MM.1S (cell line): ENCODE measurements at regions not wholly inside any gene's neighbourhood (a gene's known extent, or its start where the extent isn't known, plus 50 kb on each side); places are given as distances from the start of the nearest gene placed in this dataset.
"Not testable (repeated sequence)": the region's sequence is repeated elsewhere in the genome, so short reads cannot be mapped to it uniquely, and the experiment has no call there.

Experiments used
- DNase-seq: peaks from one replicate; pipeline ENCODE4 v3.0.0-alpha.2; 2015
- H2AFZ ChIP-seq: fragments of 300-600 bp; sonication (generic); 2 replicates; pipeline ENCODE4 v1.6.0; 2016; ENCODE audit warnings: antibody characterized with exemption, low read length
- H3F3A ChIP-seq: fragments of 300-600 bp; sonication (generic); 2 replicates; pipeline ENCODE4 v1.6.1; 2016; ENCODE audit warnings: mild to moderate bottlenecking, antibody characterized with exemption, low read length, moderate library complexity, mixed read lengths; ENCODE audit not compliant: insufficient read depth
- H3K27ac ChIP-seq: fragments of 300-600 bp; sonication (generic); 2 replicates; pipeline ENCODE4 v1.5.1; 2016; ENCODE audit warnings: mild to moderate bottlenecking, low read length
- H3K27me3 ChIP-seq: fragments of 300-600 bp; sonication (generic); replicated peaks from 2 replicates; pipeline ENCODE4 v1.6.0; 2016; ENCODE audit warnings: low read length; ENCODE audit not compliant: insufficient read depth
- H3K36me3 ChIP-seq: fragments of 300-600 bp; sonication (generic); replicated peaks from 2 replicates; pipeline ENCODE4 v1.6.1; 2016; ENCODE audit warnings: mild to moderate bottlenecking, low read length, mixed read lengths; ENCODE audit not compliant: insufficient read depth
- H3K4me1 ChIP-seq: fragments of 300-600 bp; sonication (generic); 2 replicates; pipeline ENCODE4 v1.6.1; 2016; ENCODE audit warnings: low read length, mixed read lengths
- H3K4me2 ChIP-seq: fragments of 300-600 bp; sonication (generic); 2 replicates; pipeline ENCODE4 v1.6.0; 2016; ENCODE audit warnings: low read depth, low read length
- H3K4me3 ChIP-seq: fragments of 300-600 bp; sonication (generic); 2 replicates; pipeline ENCODE4 v1.5.1; 2016; ENCODE audit warnings: low read length, mixed read lengths
- H3K79me2 ChIP-seq: fragments of 300-600 bp; sonication (generic); 2 replicates; pipeline ENCODE4 v1.6.1; 2016; ENCODE audit warnings: mixed run types, low read length, mixed read lengths
- H3K9ac ChIP-seq: fragments of 300-600 bp; sonication (generic); 2 replicates; pipeline ENCODE4 v1.6.1; 2016; ENCODE audit warnings: low read length, mixed read lengths
- H3K9me2 ChIP-seq: fragments of 300-600 bp; sonication (generic); replicated peaks from 2 replicates; pipeline ENCODE4 v1.6.1; 2016; ENCODE audit warnings: mild to moderate bottlenecking, low read length, mixed read lengths; ENCODE audit not compliant: insufficient read depth
- H3K9me3 ChIP-seq: fragments of 300-600 bp; sonication (generic); replicated peaks from 2 replicates; pipeline ENCODE4 v1.6.1; 2016; ENCODE audit warnings: mild to moderate bottlenecking, low read length, mixed read lengths; ENCODE audit not compliant: insufficient read depth
- H4K20me1 ChIP-seq: fragments of 300-600 bp; sonication (generic); 2 replicates; pipeline ENCODE4 v1.6.1; 2016; ENCODE audit warnings: mild to moderate bottlenecking, low read length, moderate library complexity, mixed read lengths; ENCODE audit not compliant: insufficient read depth
- CTCF ChIP-seq: fragments of 300-600 bp; sonication (generic); IDR thresholded peaks from 2 replicates; pipeline ENCODE4 v1.5.1; 2016; ENCODE audit warnings: antibody characterized with exemption, low read length, mixed read lengths
- EZH2 ChIP-seq: fragments of 300-600 bp; sonication (generic); optimal IDR thresholded peaks from 2 replicates; pipeline ENCODE3; 2017; ENCODE audit warnings: low read depth, mild to moderate bottlenecking, antibody characterized with exemption, low read length, mixed read lengths
- EZH2phosphoT487 ChIP-seq: fragments of 300-600 bp; sonication (generic); IDR thresholded peaks from 2 replicates; pipeline ENCODE4 v1.6.1; 2018; ENCODE audit warnings: antibody characterized with exemption, low read length

GRCh38 chr7:35853194-35853593 lies 52.3 kb downstream of the SEPTIN7 start:
- peaks cover 96% of the 10 kb centered on the region for H3K79me2 ChIP-seq
- not testable (repeated sequence) for H3K9ac ChIP-seq, H3K36me3 ChIP-seq, H3K27ac ChIP-seq, H2AFZ ChIP-seq, H4K20me1 ChIP-seq, H3F3A ChIP-seq, H3K4me2 ChIP-seq, H3K4me1 ChIP-seq, DNase-seq, H3K4me3 ChIP-seq, H3K9me3 ChIP-seq, H3K27me3 ChIP-seq, H3K9me2 ChIP-seq

GRCh38 chr7:35854311-35854710 lies 53.5 kb downstream of the SEPTIN7 start:
- H3K4me2 ChIP-seq, result no peak overlapping the region
- DNase-seq, result no peak
- no peak overlapping the region for H3K4me3 ChIP-seq
- H2AFZ ChIP-seq, result no peak overlapping the region
- no peaks in the 10 kb centered on the region; the same call in 1 of the 2 replicates for H4K20me1 ChIP-seq
- H3K4me1 ChIP-seq, result no peaks in the 10 kb centered on the region
- no peak overlapping the region for H3K27ac ChIP-seq
- no peaks in the 10 kb centered on the region for H3K9me2 ChIP-seq
- H3K9me3 ChIP-seq, result no peaks in the 10 kb centered on the region
- H3F3A ChIP-seq, result 0 out of 2 replicates have a peak, but pooled peaks cover 3% of the 10 kb centered on the region
- TF ChIP-seq CTCF, result no peak
- no peak for TF ChIP-seq EZH2phosphoT487
- no peak for TF ChIP-seq EZH2
- H3K27me3 ChIP-seq, result no peaks in the 10 kb centered on the region
- H3K36me3 ChIP-seq, result peaks cover 4% of the 10 kb centered on the region; the same call in 1 of the 2 replicates
- H3K9ac ChIP-seq, result no peak overlapping the region
- H3K79me2 ChIP-seq, result peaks cover 96% of the 10 kb centered on the region

- H3K4me2 ChIP-seq, result no peak overlapping the region
- peaks cover 4% of the 10 kb centered on the region; the same call in 1 of the 2 replicates for H3K36me3 ChIP-seq
- DNase-seq, result no peak
- no peak overlapping the region for H3K4me3 ChIP-seq
- no peak for TF ChIP-seq CTCF
- no peak for TF ChIP-seq EZH2phosphoT487
- no peak for TF ChIP-seq EZH2
- H3K27ac ChIP-seq, result no peak overlapping the region
- no peak overlapping the region for H3K9ac ChIP-seq
- peaks cover 97% of the 10 kb centered on the region for H3K79me2 ChIP-seq
- H3K27me3 ChIP-seq, result no peaks in the 10 kb centered on the region
- no peaks in the 10 kb centered on the region for H3K9me3 ChIP-seq
- 0 out of 2 replicates have a peak, but pooled peaks cover 3% of the 10 kb centered on the region for H3F3A ChIP-seq
- H3K4me1 ChIP-seq, result no peaks in the 10 kb centered on the region
- H3K9me2 ChIP-seq, result no peaks in the 10 kb centered on the region
- no peak overlapping the region for H2AFZ ChIP-seq
- H4K20me1 ChIP-seq, result no peaks in the 10 kb centered on the region; the same call in none of the 2 replicates
These were observed 55.3 kb downstream of the SEPTIN7 start for GRCh38 chr7:35856175-35856574.

DNA sequence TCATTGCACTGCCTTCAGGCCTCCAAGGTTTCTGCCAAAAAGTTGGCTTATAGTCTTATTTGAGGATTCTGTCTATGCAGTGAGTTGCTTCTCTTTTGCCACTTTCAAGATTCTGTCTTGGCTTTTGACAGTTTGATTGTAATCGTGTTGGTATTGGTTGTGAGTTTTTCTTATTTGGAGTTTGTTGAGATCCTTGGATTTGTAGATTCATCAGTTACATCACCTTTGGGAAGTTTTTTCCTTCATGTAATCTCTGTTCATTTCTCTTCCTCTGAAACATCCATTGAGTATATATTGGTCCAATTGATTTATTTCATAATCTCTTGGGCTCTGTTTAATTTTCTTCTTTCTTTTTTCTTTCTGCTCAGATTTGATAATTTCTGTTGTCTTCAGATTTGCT lies 59.8 kb downstream of the SEPTIN7 start:
- H3F3A ChIP-seq, result no peaks in the 10 kb centered on the region
- peaks cover 84% of the 10 kb centered on the region for H3K79me2 ChIP-seq
- peaks cover 4% of the 10 kb centered on the region; the same call in 1 of the 2 replicates for H3K36me3 ChIP-seq
- H3K27me3 ChIP-seq, result no peaks in the 10 kb centered on the region
- H3K9me2 ChIP-seq, result no peaks in the 10 kb centered on the region
- H4K20me1 ChIP-seq, result peaks cover 5% of the 10 kb centered on the region
- H3K27ac ChIP-seq, result no peak overlapping the region
- no peak for TF ChIP-seq EZH2
- TF ChIP-seq CTCF, result no peak
- TF ChIP-seq EZH2phosphoT487, result no peak
- H2AFZ ChIP-seq, result no peak overlapping the region
- DNase-seq, result no peak
- H3K9ac ChIP-seq, result no peak overlapping the region
- H3K4me1 ChIP-seq, result no peaks in the 10 kb centered on the region
- no peaks in the 10 kb centered on the region for H3K9me3 ChIP-seq
- H3K4me2 ChIP-seq, result no peak overlapping the region
- H3K4me3 ChIP-seq, result no peak overlapping the region
